Transverse colon (tissue), 4 donors: ENCODE measurements at regions not wholly inside any gene's neighbourhood (a gene's known extent, or its start where the extent isn't known, plus 50 kb on each side); places are given as distances from the start of the nearest gene placed in this dataset.

ENCODE experiments used
- CTCF ChIP-seq, 5 experiments: fragments of 200-600 bp in 3 of 5; fragments of 450-650 bp in 2 of 5; sonication (generic) in 3 of 5; IDR thresholded peaks; 1 replicate in 2 of 5; 2 replicates in 3 of 5; pipeline ENCODE4 v1.5.1; 2016 to 2017; ENCODE audit warnings: antibody characterized with exemption in 5 of 5, inconsistent platforms in 3 of 5, mild to moderate bottlenecking in 2 of 5, moderate library complexity in 1 of 5
- EP300 ChIP-seq: sonication (generic); formaldehyde crosslinking; IDR thresholded peaks from one replicate; pipeline ENCODE4 v1.6.1; 2017; ENCODE audit warnings: antibody characterized with exemption, low read depth
- POLR2A ChIP-seq: fragments of 450-650 bp; IDR thresholded peaks from one replicate; pipeline ENCODE4 v1.6.1; 2016; ENCODE audit warnings: antibody characterized with exemption, mild to moderate bottlenecking, moderate library complexity
- POLR2AphosphoS5 ChIP-seq, 3 donors: sonication (generic); formaldehyde crosslinking; IDR thresholded peaks; one replicate each; pipeline ENCODE4 v1.6.1; 2016; ENCODE audit warnings: antibody characterized with exemption in 3 of 3

- TF ChIP-seq CTCF (IDR thresholded peaks at IDR 0.05), result no peak
- TF ChIP-seq POLR2A, result peak; percentile 13
- TF ChIP-seq EP300, result peak; percentile 90
- TF ChIP-seq POLR2AphosphoS5 (IDR thresholded peaks at IDR 0.05), result peak in 2 of 3 donors; percentile 58 to 78
Measured at GRCh38 chr14:65334765-65335410, 77.6 kb upstream of the FUT8 start.
